RWPE1 (cell line): ENCODE measurements at regions not wholly inside any gene's neighbourhood (a gene's known extent, or its start where the extent isn't known, plus 50 kb on each side); places are given as distances from the start of the nearest gene placed in this dataset.

Source experiments
- CTCF ChIA-PET: fragments of 350-600 bp; sonication (Branson Sonifier 250); formaldehyde crosslinking; extraction: SDS; loops from one replicate; lab custom pipeline; 2021; lab: Yijun Ruan, JAX
- POLR2A ChIA-PET: fragments of 400-600 bp; formaldehyde crosslinking; extraction: SDS; loops from one replicate; lab custom pipeline; 2020; ENCODE audit warnings: antibody characterized with exemption; ENCODE audit not compliant: low non-redundant PET; lab: Yijun Ruan, JAX
- DNase-seq: peaks from one replicate; pipeline ENCODE4 v3.0.0; 2012; ENCODE audit warnings: low spot score
- H3K27ac ChIP-seq: fragments of 450-650 bp; 2 replicates; pipeline ENCODE4 v1.5.1; 2017
- CTCF ChIP-seq: fragments of 450-650 bp; conservative IDR thresholded peaks from 2 replicates; pipeline ENCODE4 v1.5.1; 2017; ENCODE audit warnings: low read depth, mild to moderate bottlenecking

DNA sequence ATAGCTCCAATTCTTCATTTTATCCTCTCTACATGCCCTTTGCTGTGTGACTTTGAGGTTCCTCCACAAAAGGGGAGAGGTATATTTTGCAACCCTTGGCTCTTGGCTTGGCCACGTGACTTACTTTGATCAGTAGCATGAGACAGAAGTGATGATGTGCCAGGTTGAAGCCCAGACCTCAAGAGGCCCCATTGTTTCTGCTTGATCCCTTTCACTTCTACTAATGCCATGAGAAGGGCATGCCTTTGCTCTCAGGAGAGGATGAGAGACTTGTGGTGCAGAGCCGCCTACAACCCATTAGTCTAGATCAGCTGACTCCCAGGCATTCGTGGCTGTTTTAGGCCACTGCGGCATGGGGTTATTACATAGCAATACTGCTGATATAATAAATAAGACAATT, 356.2 kb upstream of the SALL1 start:
- CTCF ChIA-PET: no interaction called here
- POLR2A ChIA-PET: no interaction called here
- no peak overlapping the region for H3K27ac ChIP-seq
- no peak for DNase-seq
- TF ChIP-seq CTCF: no peak

DNA sequence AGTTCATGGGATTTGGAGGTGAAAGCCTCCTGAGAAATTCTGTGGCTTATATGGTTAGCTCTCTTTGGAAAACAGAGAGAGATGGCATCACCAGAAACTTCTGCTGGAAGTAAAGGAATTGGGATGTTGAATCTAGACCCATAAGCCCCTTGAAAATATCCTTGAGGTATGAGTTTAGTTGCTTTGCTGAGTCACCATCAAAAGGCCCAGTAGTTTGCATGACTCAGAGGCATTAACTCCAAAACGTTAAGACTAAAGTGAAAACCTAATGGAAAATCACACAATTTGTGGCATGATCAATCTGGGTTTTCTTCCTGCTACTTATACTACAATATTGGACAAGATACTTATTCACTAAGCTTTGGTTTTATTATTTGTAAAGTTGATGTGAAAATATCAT, 349.2 kb upstream of the SALL1 start:
- CTCF ChIA-PET: interaction anchor here (0.6 kb wide), 1 partner anchor 460 kb away, joined by 3 read pairs; no protein-coding TSS in a partner anchor
- POLR2A ChIA-PET: no interaction called here
- DNase-seq: peak; percentile 16

GRCh38 chr16:51497541-51498211, 346.6 kb upstream of the SALL1 start:
- ChIA-PET POLR2A (no interaction called here), CTCF (no interaction called here)
- H3K27ac ChIP-seq: no peak overlapping the region
- no peak for TF ChIP-seq CTCF
- no peak for DNase-seq

More for the DNA sequence above, 349.2 kb upstream of the SALL1 start:
- no peak for TF ChIP-seq CTCF
- no peak overlapping the region for H3K27ac ChIP-seq

GRCh38 chr16:51490866-51491265, 339.8 kb upstream of the SALL1 start:
- no peak for DNase-seq
- H3K27ac ChIP-seq: no peak overlapping the region
- POLR2A ChIA-PET: no interaction called here
- CTCF ChIA-PET: interaction anchor here (0.7 kb wide), 1 partner anchor 74 kb away, joined by 4 read pairs; no protein-coding TSS in a partner anchor
- TF ChIP-seq CTCF: no peak

DNA sequence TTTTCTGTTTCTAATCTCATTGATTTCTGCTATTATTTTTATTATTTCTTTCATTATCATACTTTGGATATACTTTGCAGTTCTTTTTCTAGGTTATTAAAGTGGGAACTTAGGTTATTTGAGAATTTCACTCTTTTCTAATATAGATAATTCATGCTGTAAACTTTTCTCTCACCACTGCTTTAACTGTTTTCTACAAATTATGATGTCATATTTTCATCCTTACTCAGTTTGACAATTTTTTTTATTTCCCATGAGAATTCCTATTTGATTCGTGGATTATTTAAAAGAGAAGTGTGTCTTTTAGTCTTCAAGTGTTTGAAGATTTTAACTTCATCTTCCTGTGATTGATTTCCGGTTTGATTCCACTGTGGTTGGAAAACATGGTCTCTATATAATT, 336.8 kb upstream of the SALL1 start:
- POLR2A ChIA-PET: no interaction called here
- no peak overlapping the region for H3K27ac ChIP-seq
- DNase-seq: no peak
- TF ChIP-seq CTCF: no peak
- CTCF ChIA-PET: no interaction called here

DNA sequence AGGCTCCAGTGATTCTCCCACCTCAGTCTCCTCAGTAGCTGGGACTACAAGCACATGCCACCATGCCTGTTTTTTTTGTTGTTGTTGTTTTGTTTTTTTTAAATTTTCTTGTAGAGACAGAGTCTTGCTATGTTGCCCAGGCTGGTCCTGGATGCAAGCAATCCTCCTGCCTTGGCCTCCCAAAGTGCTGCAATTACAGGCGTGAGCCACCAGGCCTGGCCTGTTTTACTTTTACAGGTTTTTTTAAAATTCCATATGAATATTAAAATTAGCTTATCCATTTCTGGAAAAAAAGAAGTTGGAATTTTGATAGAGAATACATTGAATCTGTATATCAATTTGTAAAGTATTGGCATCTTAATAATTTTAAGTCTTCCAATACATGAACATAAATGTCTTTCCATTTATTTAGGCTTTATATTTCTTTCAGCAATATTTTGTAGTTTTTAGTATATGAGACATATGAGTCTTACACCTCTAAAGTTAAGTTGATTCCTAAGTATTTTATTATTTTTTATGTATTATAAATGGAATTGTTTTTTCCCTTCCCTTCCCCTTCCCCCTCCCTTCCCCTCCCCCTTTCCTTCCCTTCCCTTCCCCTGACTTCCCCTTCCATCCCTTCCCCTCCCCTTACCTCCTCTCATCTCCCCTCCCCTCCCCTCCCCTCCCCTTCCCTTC, 323.5 kb upstream of the SALL1 start:
- TF ChIP-seq CTCF: no peak
- DNase-seq: no peak
- ChIA-PET POLR2A (no interaction called here), CTCF (interaction anchor here (0.6 kb wide), 2 partner anchors 32 to 425 kb away, joined by 3 to 4 read pairs; no protein-coding TSS in a partner anchor)
- no peak overlapping the region for H3K27ac ChIP-seq
